Panc1 (cell line): ENCODE measurements at regions not wholly inside any gene's neighbourhood (a gene's known extent, or its start where the extent isn't known, plus 50 kb on each side); places are given as distances from the start of the nearest gene placed in this dataset.

Experiments used
- ATAC-seq: fragments of 200-7000 bp; cut with Tn5 transposase; 2 replicates; pipeline ENCODE4 v1.9.1; 2020; ENCODE audit warnings: mild to moderate bottlenecking, moderate library complexity
- BruUV-seq: library from RNA; stranded (reverse); fragments of 400-500 nt; replicated peaks from 2 replicates; lab custom pipeline; 2021; lab: Mats Ljungman, UMichigan
- CTCF ChIA-PET: fragments of 300-600 bp; sonication (Branson Sonifier 250); formaldehyde crosslinking; loops from one replicate; lab custom pipeline; 2022; ENCODE audit warnings: antibody characterized with exemption; lab: Charles Lee
- POLR2A ChIA-PET: fragments of 300-600 bp; sonication (Branson Sonifier 250); formaldehyde crosslinking; loops from one replicate; lab custom pipeline; 2022; ENCODE audit warnings: antibody characterized with exemption; lab: Charles Lee
- DNase-seq: peaks from one replicate; pipeline ENCODE4 v3.0.0-alpha.2; 2010; ENCODE audit warnings: low read depth, low spot score
- H3K27ac ChIP-seq: 2 replicates; pipeline ENCODE4 v1.5.1; 2011; ENCODE audit warnings: mild to moderate bottlenecking, low read length, inconsistent platforms
- H3K27me3 ChIP-seq: fragments of 200-500 bp; sonication (Bioruptor generic); 2 replicates; pipeline ENCODE4 v1.6.0; 2014; ENCODE audit warnings: low read length, inconsistent platforms; ENCODE audit not compliant: control insufficient read depth, insufficient read depth
- H3K36me3 ChIP-seq: fragments of 200-500 bp; sonication (Bioruptor generic); 2 replicates; pipeline ENCODE4 v1.5.1; 2014; ENCODE audit warnings: inconsistent platforms, mild to moderate bottlenecking, low read length, moderate library complexity; ENCODE audit not compliant: control insufficient read depth, insufficient read depth
- H3K4me1 ChIP-seq: 2 replicates; pipeline ENCODE4 v1.5.1; 2011; ENCODE audit warnings: inconsistent platforms, mild to moderate bottlenecking, low read length, moderate library complexity; ENCODE audit not compliant: control insufficient read depth, insufficient read depth
- H3K4me3 ChIP-seq, 2 experiments: 2 replicates each; pipeline ENCODE4 v1.5.1; 2011 to 2012; ENCODE audit warnings: low read depth in 2 of 2, low read length in 2 of 2, mild to moderate bottlenecking in 2 of 2, inconsistent platforms in 1 of 2, moderate library complexity in 1 of 2
- H3K9me3 ChIP-seq: fragments of 200-500 bp; sonication (Bioruptor generic); 2 replicates; pipeline ENCODE4 v1.5.1; 2014; ENCODE audit warnings: low read depth, mild to moderate bottlenecking, inconsistent platforms, low read length, moderate library complexity; ENCODE audit not compliant: control insufficient read depth, insufficient read depth
- CTCF ChIP-seq: fragments of 450-650 bp; IDR thresholded peaks from 2 replicates; pipeline ENCODE4 v1.5.1; 2017; ENCODE audit warnings: mild to moderate bottlenecking
- POLR2AphosphoS5 ChIP-seq: IDR thresholded peaks from 2 replicates; pipeline ENCODE4 v1.6.1; 2012; ENCODE audit warnings: mild to moderate bottlenecking, low read depth, low read length, moderate library complexity
- REST ChIP-seq, 2 experiments: IDR thresholded peaks; 2 replicates each; pipeline ENCODE4 v1.6.1; 2011 to 2012; ENCODE audit warnings: low read depth in 2 of 2, control low read depth in 1 of 2, low read length in 1 of 2, mild to moderate bottlenecking in 1 of 2, moderate library complexity in 1 of 2; ENCODE audit not compliant: insufficient read depth in 1 of 2
- SIN3A ChIP-seq: IDR thresholded peaks from 2 replicates; pipeline ENCODE4 v1.6.1; 2012; ENCODE audit warnings: low read depth, mild to moderate bottlenecking, low read length, moderate library complexity, borderline replicate concordance; ENCODE audit not compliant: insufficient read depth
- TCF7L2 ChIP-seq: IDR thresholded peaks from 2 replicates; pipeline ENCODE4 v1.6.1; 2011; ENCODE audit warnings: mild to moderate bottlenecking, low read depth, low read length, inconsistent platforms
- in situ Hi-C: cut with HindIII; loops from 2 replicates; pipeline ENCODE4 v1.10.0; 2016; ENCODE audit warnings: low sequenced_read_pairs, low pct_unique_long_range_greater_than_20kb
- intact Hi-C: fragments of 100-400 bp; cut with micrococcal nuclease; formaldehyde crosslinking; loops from one replicate; pipeline ENCODE4 v1.10.0; 2022; ENCODE audit not compliant: unreplicated experiment

DNA sequence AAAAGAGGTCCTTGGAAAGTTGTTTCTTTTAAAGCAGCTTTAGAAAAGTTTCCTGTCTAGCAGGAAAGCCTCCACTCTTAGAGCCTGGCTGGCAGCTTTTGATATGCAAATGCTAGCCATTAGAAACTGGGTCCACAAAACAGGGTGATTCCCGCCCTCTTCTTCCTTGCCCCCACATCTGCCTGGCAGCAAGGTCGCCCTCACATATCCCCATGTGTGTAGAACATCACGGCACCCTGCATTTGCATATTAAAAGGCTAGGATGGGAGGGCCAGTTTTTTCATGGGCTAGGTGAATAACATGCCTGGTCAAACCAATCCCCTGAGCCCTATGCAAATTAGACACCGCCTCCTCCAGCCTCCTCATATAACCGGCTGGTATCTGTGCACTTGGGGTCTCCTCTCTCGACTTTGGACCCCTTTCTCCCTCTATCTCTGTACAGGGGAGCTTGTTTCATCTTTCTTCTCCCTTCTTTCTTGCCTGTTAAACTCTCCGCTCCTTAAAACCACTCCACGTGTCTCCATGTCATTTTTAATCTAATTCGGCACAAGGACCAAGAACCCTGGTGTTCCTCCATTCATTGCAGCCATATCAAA is 426.8 kb upstream of the CTNND2 start:
- intact Hi-C loops = no loop called here
- Histone ChIP-seq H3K9me3 (no peaks in the 10 kb centered on the region), H3K4me3 (no peak overlapping the region), H3K4me1 (no peaks in the 10 kb centered on the region), H3K27ac (no peak overlapping the region), H3K27me3 (no peaks in the 10 kb centered on the region), H3K36me3 (no peaks in the 10 kb centered on the region)
- TF ChIP-seq REST (IDR thresholded peaks at IDR 0.05; ENCODE audit: insufficient read depth in 1 of 2, low read depth in 2 of 2, low read length in 1 of 2) (no peak), CTCF (no peak), POLR2AphosphoS5 (no peak), SIN3A (no peak), TCF7L2 (no peak)
- ATAC-seq = no peak
- BruUV-seq = no TSS peak
- DNase-seq = no peak
- in situ Hi-C loops = no loop called here
- ChIA-PET CTCF (no interaction called here), POLR2A (no interaction called here)

- CTCF ChIA-PET = no interaction called here
- ATAC-seq (no peak), DNase-seq (no peak)
- intact Hi-C loops (no loop called here), in situ Hi-C loops (no loop called here)
- no TSS peak for BruUV-seq
- Histone ChIP-seq H3K4me3 (no peak overlapping the region), H3K4me1 (no peaks in the 10 kb centered on the region), H3K27ac (no peak overlapping the region), H3K9me3 (no peaks in the 10 kb centered on the region), H3K27me3 (no peaks in the 10 kb centered on the region), H3K36me3 (no peaks in the 10 kb centered on the region)
- TF ChIP-seq POLR2AphosphoS5 (no peak), SIN3A (no peak), CTCF (no peak), REST (IDR thresholded peaks at IDR 0.05; ENCODE audit: insufficient read depth in 1 of 2, low read depth in 2 of 2, low read length in 1 of 2) (no peak), TCF7L2 (no peak)
- POLR2A ChIA-PET = no interaction called here
Observed at GRCh38 chr5:12330381-12330780, 426.1 kb upstream of the CTNND2 start.
